ENCODE measurements at regions not wholly inside any gene's neighbourhood (a gene's known extent, or its start where the extent isn't known, plus 50 kb on each side); places are given as distances from the start of the nearest gene placed in this dataset.

- no peak for DNase-seq
Observed at GRCh38 chr12:31866523-31866922, 92.7 kb upstream of the RESF1 start.

DNA sequence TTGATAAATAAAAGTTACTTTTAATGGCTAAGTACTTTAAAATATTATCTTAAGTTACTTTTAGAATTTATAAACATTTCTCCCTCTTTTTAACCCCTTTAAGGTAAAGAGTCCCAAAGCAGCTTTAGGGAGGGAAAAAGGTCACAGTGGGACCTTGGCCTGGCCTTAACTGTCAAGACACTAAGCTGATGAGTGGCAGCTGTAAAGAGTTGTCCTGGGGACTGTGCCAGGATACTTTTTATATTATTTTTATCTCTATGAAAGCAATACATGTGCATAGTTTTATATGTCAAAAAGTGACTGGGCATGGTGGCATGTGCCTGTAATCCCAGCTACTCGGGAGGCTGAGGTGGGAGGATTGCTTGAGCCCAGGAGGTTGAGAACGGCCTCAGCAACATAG, 94.2 kb upstream of the RESF1 start:
- no peak for DNase-seq

DNA sequence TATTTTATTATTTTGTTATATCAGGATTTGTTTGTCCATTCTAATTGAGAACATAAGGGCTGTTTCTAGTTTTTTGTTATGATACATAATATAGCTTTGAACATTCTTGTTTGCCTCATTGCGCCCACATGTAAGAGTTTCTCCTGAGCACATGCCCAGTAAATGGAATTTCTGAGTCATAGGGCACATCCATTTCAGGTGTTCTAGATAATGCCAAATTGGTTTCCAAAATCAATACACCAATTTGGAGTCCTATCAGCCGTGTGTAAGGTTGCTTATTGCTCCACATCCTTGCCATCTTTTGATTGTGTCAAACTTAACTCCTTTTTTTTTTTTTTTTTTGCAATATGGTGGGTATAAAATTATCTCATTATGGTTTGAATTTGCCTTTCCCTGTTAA, 97.9 kb upstream of the RESF1 start:
- no peak for DNase-seq

DNA sequence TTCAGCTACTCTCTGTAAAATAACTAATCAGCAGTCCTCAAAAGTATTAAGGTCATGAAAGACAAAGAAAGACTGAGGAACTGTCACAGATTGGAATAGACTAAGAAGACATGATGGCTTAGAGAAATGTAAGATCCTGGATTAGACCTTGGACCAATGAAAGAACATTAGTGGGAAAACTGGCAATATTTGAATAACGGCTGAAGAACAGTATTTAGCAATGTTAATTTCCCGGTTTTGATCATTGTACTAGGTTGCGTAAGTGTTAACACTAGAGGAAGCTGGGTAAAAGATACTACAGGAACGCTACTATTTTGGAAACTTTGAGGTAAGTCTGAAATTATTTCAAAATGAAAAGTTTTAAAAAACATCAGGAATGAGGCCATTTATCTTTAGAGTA, 98.8 kb upstream of the RESF1 start:
- DNase-seq: no peak

DNA sequence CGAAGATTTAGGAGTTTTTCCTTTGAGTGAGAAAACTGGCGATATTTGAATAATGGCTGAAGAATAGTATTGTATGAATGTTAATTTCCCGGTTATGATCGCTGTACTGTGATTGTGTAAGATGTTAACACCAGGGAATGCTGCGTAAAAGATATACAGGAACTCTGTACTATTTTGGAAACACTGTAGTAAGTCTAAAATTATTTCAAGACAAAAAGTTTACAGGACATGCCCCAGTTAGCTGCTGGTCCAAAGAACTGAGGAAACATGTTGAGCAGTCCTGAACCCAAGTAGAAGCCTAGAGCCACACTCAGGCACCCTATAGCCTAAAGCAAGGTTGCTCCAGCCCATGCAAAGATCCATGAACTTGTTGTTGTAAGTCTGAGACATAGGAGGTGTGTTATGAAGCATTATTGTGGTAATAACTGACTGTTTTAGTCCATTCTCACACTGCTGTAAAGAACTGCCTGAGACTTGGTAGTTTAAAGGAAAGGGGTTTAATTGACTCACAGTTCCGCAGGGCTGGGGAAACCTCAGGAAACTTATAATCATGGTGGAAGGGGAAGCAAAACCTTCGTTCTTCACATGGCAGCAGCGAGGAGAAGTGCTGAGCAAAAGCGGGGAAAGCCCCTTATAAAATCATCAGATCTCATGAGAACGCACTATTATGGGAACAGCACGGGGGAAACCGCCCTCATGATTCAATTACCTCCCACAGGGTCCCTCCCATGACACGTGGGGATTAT, 99.8 kb upstream of the RESF1 start:
- no peak for DNase-seq

DNA sequence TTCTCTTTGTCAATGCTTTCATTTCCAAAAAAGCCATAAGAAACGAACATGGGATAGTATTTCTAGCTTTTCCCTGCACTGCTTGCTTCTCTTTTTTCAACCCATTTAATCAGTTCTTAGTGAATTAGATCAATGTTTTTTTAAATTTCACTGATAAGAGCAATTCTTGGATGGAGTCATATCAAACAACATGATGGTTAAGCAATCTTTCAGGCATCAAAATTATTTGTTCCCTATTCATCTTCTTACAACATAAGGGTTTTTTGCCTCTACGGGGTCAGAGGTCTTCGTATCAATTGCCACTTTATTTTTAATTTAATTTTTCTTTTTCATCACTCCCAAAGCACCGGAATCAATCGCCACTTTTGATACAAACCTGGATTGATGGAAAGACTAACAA, 103.8 kb upstream of the RESF1 start:
- no peak for DNase-seq

GRCh38 chr12:31853977-31854376, 105.2 kb upstream of the RESF1 start:
- no peak for DNase-seq

GRCh38 chr12:31853520-31853919, 105.7 kb upstream of the RESF1 start:
- no peak for DNase-seq

DNA sequence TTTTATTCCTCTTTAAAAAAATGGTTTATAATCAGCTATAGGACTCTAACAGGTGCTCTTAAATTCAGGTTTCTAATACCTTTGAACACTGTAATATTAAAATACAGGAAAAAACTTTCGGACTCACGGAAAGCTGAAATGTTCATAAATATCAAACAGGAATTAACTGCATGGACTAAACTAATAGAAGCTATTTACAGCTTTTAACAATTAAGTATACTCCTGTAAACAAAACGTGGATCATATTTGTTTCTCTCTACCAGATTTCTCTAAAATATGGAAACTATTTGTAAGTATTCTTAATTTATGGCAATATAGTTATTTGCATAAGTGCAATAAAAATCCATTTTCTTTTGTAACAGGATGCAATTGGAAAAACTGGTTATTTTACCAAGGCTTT, 108.9 kb upstream of the RESF1 start:
- no peak for DNase-seq

DNA sequence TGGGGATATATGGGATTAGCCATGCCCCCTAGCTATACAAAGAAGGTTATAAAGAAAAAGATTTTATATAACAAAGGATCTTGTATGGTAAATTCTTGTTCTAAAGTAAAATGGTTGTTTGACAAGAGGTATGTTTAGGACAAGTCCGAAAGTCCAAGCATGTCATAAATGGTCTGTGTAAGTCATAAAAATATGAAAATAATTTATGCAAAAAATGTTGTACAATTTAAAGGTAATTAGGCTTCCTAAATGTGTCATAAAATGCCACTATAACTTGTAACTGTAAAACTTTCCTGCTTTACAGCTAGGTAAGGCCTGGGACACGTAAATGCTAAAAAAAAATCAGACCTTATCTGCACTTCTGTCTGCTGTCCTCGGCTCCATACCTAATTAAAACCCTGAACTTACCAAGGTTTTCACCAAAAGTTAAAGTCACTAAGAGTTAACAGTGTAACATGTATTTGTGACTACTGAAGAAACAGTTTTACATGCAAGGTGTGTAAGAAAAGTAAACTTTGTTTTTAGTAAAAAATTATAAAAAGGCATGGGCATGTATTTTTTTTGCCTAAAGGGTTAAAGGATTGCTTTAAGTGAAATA, 110.0 kb upstream of the RESF1 start:
- no peak for DNase-seq

- DNase-seq: no peak
Observed at GRCh38 chr12:31846405-31846804, 112.8 kb upstream of the RESF1 start.

DNA sequence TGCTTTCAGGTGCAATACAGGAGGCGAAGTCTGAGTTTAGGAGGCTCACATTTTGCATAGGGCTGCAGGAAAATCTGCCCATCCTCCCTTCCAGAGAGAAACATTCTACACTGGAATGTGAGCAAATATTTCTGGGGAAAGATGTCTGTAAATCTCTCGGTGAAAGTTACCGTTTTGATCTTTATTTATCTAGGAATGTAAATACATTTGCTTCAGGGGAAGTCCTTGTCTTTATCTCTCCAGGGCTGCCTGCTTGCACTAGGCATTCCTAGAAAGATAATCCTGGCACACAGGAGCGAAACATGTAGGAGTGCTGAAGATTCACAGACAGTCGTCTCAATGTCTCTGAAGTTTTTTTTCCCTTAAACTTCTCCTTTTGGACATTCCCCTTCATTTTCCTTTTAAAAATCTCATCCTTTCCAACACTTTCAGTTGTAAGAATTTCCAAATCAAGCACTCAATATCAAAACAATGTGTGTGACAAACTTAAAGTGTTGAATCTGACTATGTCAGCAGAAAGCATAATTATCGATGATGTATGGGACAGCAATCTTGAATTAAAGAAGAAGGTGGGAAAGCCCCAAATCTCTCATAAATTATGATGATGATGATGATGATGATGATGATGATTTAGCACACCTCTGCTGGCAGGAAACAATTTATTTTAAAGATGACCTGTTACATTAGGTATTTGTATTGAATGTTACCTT, 113.4 kb upstream of the RESF1 start:
- DNase-seq: no peak

DNA sequence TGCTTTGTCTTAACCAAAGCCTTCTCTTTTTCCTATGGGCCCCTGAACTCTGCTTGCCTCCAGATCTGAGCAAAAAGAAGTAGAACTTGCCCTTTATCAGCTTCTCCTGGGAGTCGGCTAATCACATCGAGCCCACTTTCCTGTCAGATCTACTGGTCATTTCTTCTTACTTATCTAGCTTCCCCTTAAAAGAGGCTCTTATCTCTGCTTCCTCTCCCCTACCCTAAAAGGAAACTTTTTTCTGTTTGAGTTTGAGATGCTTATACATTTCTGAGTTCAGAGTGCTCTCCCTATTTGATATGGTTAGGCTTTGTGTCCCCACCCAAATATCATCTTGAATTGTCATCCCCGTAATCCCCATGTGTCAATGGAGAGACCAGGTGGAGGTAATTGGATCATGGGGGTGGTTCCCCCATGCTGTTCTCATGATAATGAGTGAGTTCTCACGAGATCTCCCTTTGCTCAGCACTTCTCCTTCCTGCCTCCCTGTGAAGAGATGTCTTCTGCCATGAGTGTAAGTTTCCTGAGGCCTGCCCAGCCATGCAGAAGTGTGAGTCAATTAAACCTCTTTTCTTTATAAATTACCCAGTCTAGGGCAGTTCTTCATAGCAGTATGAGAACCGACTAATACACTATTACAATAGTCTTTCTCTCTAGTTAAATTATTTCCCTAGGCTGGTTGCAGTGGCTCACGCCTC, 114.7 kb upstream of the AMN1 start:
- DNase-seq: no peak

GRCh38 chr12:31837913-31838312, 109.1 kb upstream of the AMN1 start:
- DNase-seq: no peak

- DNase-seq: no peak
Observed at GRCh38 chr12:31835276-31835882, 106.6 kb upstream of the AMN1 start.

DNA sequence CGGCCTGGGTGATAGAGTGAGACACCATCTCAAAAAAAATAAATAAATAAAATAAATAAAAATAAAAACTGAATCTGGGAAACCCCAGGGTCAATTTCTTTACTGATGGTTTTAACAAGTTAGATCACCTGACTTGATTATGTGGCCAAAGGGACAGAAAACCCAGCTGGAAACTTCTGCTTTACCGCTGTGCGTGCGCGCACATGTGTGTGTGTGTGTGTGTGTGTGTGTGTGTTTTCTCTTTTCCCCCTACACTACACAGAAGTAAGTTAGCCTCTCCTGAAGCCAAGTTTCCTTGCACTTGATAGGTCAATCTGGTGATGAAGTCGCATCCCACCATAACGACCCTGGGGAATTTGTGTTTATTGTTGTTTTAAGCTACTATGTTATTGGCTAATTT, 105.3 kb upstream of the AMN1 start:
- DNase-seq: no peak

GRCh38 chr12:31832740-31833729, 104.2 kb upstream of the AMN1 start:
- DNase-seq: no peak

DNA sequence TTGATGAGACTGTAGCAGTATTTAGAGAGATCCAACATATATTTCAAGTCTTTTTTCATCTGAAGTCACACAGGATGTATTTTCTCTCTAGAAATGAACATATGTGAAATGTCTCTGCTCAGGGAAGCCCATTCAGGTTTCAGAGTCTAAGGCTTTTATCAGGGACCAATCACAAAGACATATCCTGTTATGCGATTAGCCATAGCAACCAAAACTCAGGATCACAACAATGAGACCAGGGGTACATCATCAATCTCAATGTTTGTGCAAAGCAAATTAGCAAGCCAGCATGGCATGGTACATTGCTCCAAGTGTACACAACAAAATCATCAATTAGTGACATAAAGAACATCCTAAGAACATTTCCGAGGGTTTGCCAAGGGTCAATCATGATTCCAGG, 99.2 kb upstream of the AMN1 start:
- DNase-seq: no peak

- no peak for DNase-seq
Observed at GRCh38 chr12:31822761-31823160, 93.9 kb upstream of the AMN1 start.

GRCh38 chr12:31821484-31821883, 92.7 kb upstream of the AMN1 start:
- DNase-seq: no peak

GRCh38 chr12:31820832-31821231, 92.0 kb upstream of the AMN1 start:
- no peak for DNase-seq

DNA sequence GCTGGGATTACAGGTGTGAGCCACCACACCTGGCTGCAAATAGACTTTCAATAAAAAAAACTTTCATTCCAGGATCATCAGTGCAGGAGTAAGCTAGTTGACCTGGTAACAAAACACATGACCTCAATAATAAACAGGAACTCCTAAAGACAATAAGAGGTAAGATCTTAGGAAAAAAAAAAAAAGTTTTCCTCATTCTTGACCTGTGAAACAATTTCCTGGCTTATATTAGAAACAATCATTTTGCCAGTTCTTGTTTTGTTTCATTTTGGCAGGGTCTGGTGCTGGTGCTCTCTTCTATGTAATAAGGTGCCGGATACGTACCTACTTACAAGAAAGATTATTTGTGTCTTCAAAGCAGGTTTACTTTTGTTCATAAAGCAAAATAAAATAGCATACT, 90.6 kb upstream of the AMN1 start:
- no peak for DNase-seq

Data from NCI-H1092 (cell line).